Heart left ventricle (tissue), 16 donors: ENCODE measurements at regions not wholly inside any gene's neighbourhood (a gene's known extent, or its start where the extent isn't known, plus 50 kb on each side); places are given as distances from the start of the nearest gene placed in this dataset.
"Not testable (repeated sequence)": the region's sequence is repeated elsewhere in the genome, so short reads cannot be mapped to it uniquely, and the experiment has no call there.

ENCODE experiments used
- ATAC-seq, 4 donors: fragments of 200-7000 bp; cut with Tn5 transposase; one replicate each; pipeline ENCODE4 v1.9.1; 2020 to 2022; ENCODE audit warnings: moderate library complexity in 4 of 4, mild to moderate bottlenecking in 3 of 4, moderate number of reproducible peaks in 1 of 4
- DNase-seq, 5 donors: peaks; one replicate each; pipeline ENCODE4 v3.0.0-alpha.2; 2020
- H3K27ac ChIP-seq, 12 donors: fragments of 200-600 bp; sonication (generic) in 4 of 12; one replicate each; pipeline versions ENCODE4 v1.5.0 to v1.8.0; 2016 to 2022; ENCODE audit warnings: mild to moderate bottlenecking in 2 of 12
- H3K27me3 ChIP-seq, 9 donors: fragments of 200-600 bp; sonication (generic) in 2 of 9; one replicate each; pipeline versions ENCODE4 v1.5.1 to v1.8.0; 2016 to 2022; ENCODE audit warnings: mild to moderate bottlenecking in 3 of 9
- H3K36me3 ChIP-seq, 9 donors: fragments of 200-600 bp; sonication (generic) in 2 of 9; one replicate each; pipeline versions ENCODE4 v1.5.0 to v1.8.0; 2018 to 2022; ENCODE audit warnings: mild to moderate bottlenecking in 2 of 9
- H3K4me1 ChIP-seq, 12 donors: fragments of 200-600 bp; sonication (generic) in 4 of 12; one replicate each; pipeline versions ENCODE4 v1.5.0 to v1.8.0; 2016 to 2022; ENCODE audit warnings: mild to moderate bottlenecking in 3 of 12
- H3K4me3 ChIP-seq, 12 donors: fragments of 200-600 bp; sonication (generic) in 4 of 12; one replicate each; pipeline versions ENCODE4 v1.5.0 to v1.8.0; 2017 to 2022; ENCODE audit warnings: mild to moderate bottlenecking in 9 of 12, moderate library complexity in 4 of 12
- H3K9me3 ChIP-seq, 12 donors: fragments of 200-600 bp; sonication (generic) in 4 of 12; one replicate each; pipeline versions ENCODE4 v1.5.0 to v1.8.0; 2016 to 2022; ENCODE audit warnings: mild to moderate bottlenecking in 1 of 12
- POLR2A ChIP-seq, 2 donors: fragments of 450-650 bp; IDR thresholded peaks; one replicate each; pipeline ENCODE4 v1.6.1; 2017; ENCODE audit warnings: antibody characterized with exemption in 2 of 2, mild to moderate bottlenecking in 2 of 2, moderate library complexity in 2 of 2
- WGBS, 4 donors: extraction: QIAGEN DNeasy Blood & Tissue Kit in 2 of 4; methylation state at CpG; one replicate each; pipeline versions ENCODE4 v1.1.5 to v1.1.7; 2013 to 2018; 5-methylcytosine and 5-hydroxymethylcytosine counted together
- intact Hi-C, 10 donors: fragments of 100-400 bp; cut with DNase I; formaldehyde crosslinking; loops; one replicate each; pipeline versions ENCODE4 v1.11.1 to v1.14.2; 2022
- TF ChIP-seq, protein P1 (sequence below), 12 donors: fragments of 200-600 bp; sonication (generic) in 4 of 12; IDR thresholded peaks; one replicate each; pipeline versions ENCODE4 v1.5.0 to v1.8.0; 2018 to 2022; ENCODE audit warnings: antibody characterized with exemption in 12 of 12, mild to moderate bottlenecking in 5 of 12
- donor health status: ischemic (EF 13 %, LVEDD 7.1; RV severe dilation, severe dysfunction).
- donor health status: healthy with polysubstance abuse.
- donor health status: DM: no; HTN: yes; CAD: no.
- donor health status: DM: no; HTN: no; CAD: no.
- donor health status: ischemic (EF 25% LVEDD 6.9; RV normal size, moderate dysfunction).
- donor health status: ischemic (EF 25% LVEDD 5.7; RV mildly dilated, moderate dysfunction).
- donor health status: healthy.
- donor health status: DM: yes; HTN: yes; CAD: no.
- donor health status: ischemic (EF 35%, LVEDD 5.7; RV mildly dilated, moderate dysfunction).
- donor health status: nonischemic (EF 11% LVEDD 7.7; RV severe dilation, severe dysfunction).
- donor health status: DM: yes; HTN: yes; CAD: no.
- donor health status: PGD.
- donor health status: ischemic (EF 29% LVEDD 5.4; RV normal size, mild dysfunction).
- donor health status: nonischemic (EF 23%, LVEDD 6.1; RV moderate dilation, normal function).

DNA sequence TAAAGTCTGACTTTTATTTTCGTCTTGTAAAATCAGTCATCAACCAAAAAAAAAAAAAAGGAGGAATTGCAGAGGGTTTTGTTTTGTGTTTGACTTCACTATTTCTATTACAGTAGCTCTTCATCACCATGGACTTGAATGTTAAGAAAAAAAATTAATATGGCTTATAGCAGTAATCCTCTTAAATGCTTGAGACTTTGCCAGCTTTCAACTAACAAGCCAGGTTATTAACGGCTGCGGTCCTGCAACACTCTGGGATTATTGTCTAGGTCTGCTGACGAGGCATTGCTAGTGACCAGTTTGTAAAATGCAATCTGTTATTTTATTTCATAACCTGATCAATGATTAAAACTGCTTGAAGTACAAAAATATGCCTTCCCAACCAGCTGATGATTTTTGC is 647.2 kb upstream of the KLHL1 start:
- no peak for TF ChIP-seq POLR2A (IDR thresholded peaks at IDR 0.05)
- TF ChIP-seq, protein P1, sequence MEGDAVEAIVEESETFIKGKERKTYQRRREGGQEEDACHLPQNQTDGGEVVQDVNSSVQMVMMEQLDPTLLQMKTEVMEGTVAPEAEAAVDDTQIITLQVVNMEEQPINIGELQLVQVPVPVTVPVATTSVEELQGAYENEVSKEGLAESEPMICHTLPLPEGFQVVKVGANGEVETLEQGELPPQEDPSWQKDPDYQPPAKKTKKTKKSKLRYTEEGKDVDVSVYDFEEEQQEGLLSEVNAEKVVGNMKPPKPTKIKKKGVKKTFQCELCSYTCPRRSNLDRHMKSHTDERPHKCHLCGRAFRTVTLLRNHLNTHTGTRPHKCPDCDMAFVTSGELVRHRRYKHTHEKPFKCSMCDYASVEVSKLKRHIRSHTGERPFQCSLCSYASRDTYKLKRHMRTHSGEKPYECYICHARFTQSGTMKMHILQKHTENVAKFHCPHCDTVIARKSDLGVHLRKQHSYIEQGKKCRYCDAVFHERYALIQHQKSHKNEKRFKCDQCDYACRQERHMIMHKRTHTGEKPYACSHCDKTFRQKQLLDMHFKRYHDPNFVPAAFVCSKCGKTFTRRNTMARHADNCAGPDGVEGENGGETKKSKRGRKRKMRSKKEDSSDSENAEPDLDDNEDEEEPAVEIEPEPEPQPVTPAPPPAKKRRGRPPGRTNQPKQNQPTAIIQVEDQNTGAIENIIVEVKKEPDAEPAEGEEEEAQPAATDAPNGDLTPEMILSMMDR (IDR thresholded peaks at IDR 0.05): no peak
- H3K9me3 ChIP-seq: no peaks in the 10 kb centered on the region
- no peak for DNase-seq
- 65 to 80% (median 69%) methylated on average over 4 of the region's 4 CpGs for WGBS, 4 donors
- ATAC-seq: no peak
- intact Hi-C loops: no loop called here
- H3K4me3 ChIP-seq: no peak overlapping the region
- no peaks in the 10 kb centered on the region for H3K27me3 ChIP-seq
- no peak overlapping the region for H3K27ac ChIP-seq
- H3K36me3 ChIP-seq: no peaks in the 10 kb centered on the region
- H3K4me1 ChIP-seq: no peaks in the 10 kb centered on the region

DNA sequence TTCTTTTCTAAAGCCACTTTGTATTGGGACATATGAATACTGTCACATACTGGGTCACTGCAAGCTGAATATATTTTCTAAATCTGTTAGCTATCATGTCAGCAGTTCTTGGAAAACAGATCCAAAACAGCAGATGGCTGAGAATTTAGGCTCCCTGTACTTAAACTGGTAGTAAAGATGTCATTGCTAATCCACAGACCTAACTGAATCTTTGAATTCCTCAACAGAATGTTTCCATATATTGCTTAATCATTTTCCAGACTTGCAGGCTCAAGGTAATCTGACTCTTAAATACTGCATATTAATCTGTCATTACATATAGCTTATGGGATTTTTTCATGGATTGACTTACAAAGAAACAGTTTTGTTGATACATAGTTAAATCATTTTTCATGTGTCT is 639.0 kb upstream of the KLHL1 start:
- H3K4me1 ChIP-seq: no peaks in the 10 kb centered on the region
- H3K27me3 ChIP-seq: no peaks in the 10 kb centered on the region
- intact Hi-C loops: no loop called here
- ATAC-seq (no peak), DNase-seq (no peak)
- no peak overlapping the region for H3K27ac ChIP-seq
- no peaks in the 10 kb centered on the region for H3K36me3 ChIP-seq
- H3K4me3 ChIP-seq: no peak overlapping the region
- TF ChIP-seq, protein P1 (IDR thresholded peaks at IDR 0.05): no peak
- no peak for TF ChIP-seq POLR2A (IDR thresholded peaks at IDR 0.05)
- H3K9me3 ChIP-seq: no peaks in the 10 kb centered on the region

DNA sequence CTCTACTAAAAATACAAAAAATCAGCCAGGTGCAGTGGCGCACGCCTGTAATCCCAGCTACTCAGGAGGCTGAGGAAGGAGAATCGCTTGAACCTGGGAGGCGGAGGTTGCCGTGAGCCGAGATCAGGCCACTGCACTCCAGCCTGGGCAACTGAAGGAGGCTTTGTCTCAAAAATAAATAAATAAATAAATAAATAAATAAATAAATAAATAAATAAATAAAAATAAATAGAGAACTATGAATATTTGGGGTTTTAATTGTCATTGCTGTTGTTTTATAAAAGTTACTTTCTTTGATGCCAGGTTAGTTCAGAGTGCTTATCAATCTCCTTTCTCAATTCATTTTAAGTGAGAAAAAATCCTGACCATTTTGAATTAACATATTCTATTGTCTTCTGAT is 638.2 kb upstream of the KLHL1 start:
- WGBS, 4 donors: 94 to 100% (median 97%) methylated on average over 6 of the region's 6 CpGs
- ATAC-seq, DNase-seq, intact Hi-C loops, H3K27me3 ChIP-seq, H3K9me3 ChIP-seq, H3K36me3 ChIP-seq, H3K27ac ChIP-seq, H3K4me3 ChIP-seq, H3K4me1 ChIP-seq: not testable (repeated sequence)

DNA sequence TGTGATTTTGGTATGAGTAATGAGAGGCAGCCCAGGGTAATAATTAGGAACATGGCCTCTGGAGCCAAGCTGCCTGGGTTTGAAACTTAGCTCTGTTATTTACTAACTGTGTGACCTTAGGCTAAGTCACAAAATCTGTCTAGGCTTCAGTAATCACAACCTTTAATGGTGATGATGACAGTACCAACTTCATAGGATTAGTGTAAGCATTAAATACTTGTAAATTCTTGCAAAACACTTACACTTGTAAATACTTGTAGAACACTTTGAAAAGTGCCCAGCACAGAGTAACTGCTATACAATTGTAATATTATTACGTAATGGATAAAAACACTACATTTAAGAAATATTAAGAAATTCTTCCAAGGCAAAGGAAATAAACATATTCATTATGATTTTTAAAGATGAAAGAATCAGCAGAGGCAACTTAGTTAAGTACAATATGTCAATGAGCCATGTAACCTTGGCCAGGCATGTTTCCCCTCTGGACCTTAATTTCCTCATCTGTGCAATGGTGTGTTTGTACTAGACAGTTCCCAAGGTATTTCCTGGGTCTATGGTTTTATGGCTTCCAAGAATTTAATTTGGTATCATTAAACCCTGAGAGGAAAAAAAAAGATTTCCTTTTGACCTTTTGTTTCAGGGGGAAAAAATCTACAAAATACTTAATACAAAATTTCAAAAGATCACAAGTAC is 628.5 kb upstream of the KLHL1 start:
- Histone ChIP-seq H3K4me1 (no peaks in the 10 kb centered on the region), H3K36me3 (no peaks in the 10 kb centered on the region), H3K27ac (no peak overlapping the region), H3K9me3 (no peaks in the 10 kb centered on the region), H3K4me3 (no peak overlapping the region), H3K27me3 (no peaks in the 10 kb centered on the region)
- DNase-seq (no peak), ATAC-seq (no peak)
- TF ChIP-seq, protein P1 (IDR thresholded peaks at IDR 0.05): no peak
- no peak for TF ChIP-seq POLR2A (IDR thresholded peaks at IDR 0.05)
- WGBS, 4 donors: 92 to 99% (median 94%) methylated on average over 1 of the region's 1 CpG
- intact Hi-C loops: no loop called here

DNA sequence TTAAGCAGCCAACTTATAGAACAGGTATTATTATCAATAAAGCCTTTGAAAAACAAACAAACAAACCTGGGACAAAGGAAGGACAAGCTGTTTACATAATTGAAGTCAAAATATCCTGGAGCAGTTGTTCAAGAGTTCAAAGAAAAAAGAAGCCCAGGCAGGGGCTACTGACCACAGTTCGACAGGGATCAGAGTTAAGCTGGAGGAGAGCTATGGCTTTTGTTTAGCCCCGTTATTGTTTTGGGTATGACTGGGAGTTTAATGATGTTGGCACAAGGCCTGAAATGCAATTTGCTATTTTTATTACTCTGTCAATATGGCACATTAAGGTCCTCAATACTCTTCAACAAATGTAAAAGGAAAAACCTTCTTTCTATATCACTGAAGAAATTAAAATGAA is 624.4 kb upstream of the KLHL1 start:
- no peak overlapping the region for H3K4me3 ChIP-seq
- H3K36me3 ChIP-seq: no peaks in the 10 kb centered on the region
- no peaks in the 10 kb centered on the region for H3K4me1 ChIP-seq
- H3K9me3 ChIP-seq: no peaks in the 10 kb centered on the region
- DNase-seq (no peak), ATAC-seq (no peak)
- no peak overlapping the region for H3K27ac ChIP-seq
- intact Hi-C loops: no loop called here
- TF ChIP-seq POLR2A (IDR thresholded peaks at IDR 0.05): no peak
- TF ChIP-seq, protein P1 (IDR thresholded peaks at IDR 0.05): no peak
- WGBS, 4 donors: 50 to 70% (median 59%) methylated on average over 2 of the region's 2 CpGs
- H3K27me3 ChIP-seq: no peaks in the 10 kb centered on the region
